ENCODE measurements at regions not wholly inside any gene's neighbourhood (a gene's known extent, or its start where the extent isn't known, plus 50 kb on each side); places are given as distances from the start of the nearest gene placed in this dataset.

- no peak for DNase-seq (ENCODE audit: low read depth)
Observed at GRCh38 chr3:117404141-117404540, 694.6 kb downstream of the TUSC7 start.

GRCh38 chr3:117404730-117405129 is 695.2 kb downstream of the TUSC7 start:
- no peak for DNase-seq (ENCODE audit: low read depth)

GRCh38 chr3:117405359-117405758 is 695.8 kb downstream of the TUSC7 start:
- no peak for DNase-seq (ENCODE audit: low read depth)

GRCh38 chr3:117407317-117407716 is 697.7 kb downstream of the TUSC7 start:
- DNase-seq (ENCODE audit: low read depth): no peak

GRCh38 chr3:117408811-117409210 is 699.2 kb downstream of the TUSC7 start:
- no peak for DNase-seq (ENCODE audit: low read depth)

GRCh38 chr3:117409256-117409655 is 699.7 kb downstream of the TUSC7 start:
- DNase-seq (ENCODE audit: low read depth): no peak

- no peak for DNase-seq (ENCODE audit: low read depth)
Observed at GRCh38 chr3:117409701-117410459, 700.3 kb downstream of the TUSC7 start.

- no peak for DNase-seq (ENCODE audit: low read depth)
Observed at GRCh38 chr3:117411971-117412370, 702.4 kb downstream of the TUSC7 start.

GRCh38 chr3:117417411-117417810 is 707.8 kb downstream of the TUSC7 start:
- no peak for DNase-seq (ENCODE audit: low read depth)

GRCh38 chr3:117427081-117427480 is 717.5 kb downstream of the TUSC7 start:
- DNase-seq (ENCODE audit: low read depth): no peak

- no peak for DNase-seq (ENCODE audit: low read depth)
Observed at GRCh38 chr3:117433427-117433826, 723.8 kb downstream of the TUSC7 start.

- no peak for DNase-seq (ENCODE audit: low read depth)
Observed at GRCh38 chr3:117434661-117435412, 725.3 kb downstream of the TUSC7 start.

- no peak for DNase-seq (ENCODE audit: low read depth)
Observed at GRCh38 chr3:117435506-117435905, 725.9 kb downstream of the TUSC7 start.

- DNase-seq (ENCODE audit: low read depth): no peak
Observed at GRCh38 chr3:117439812-117440211, 730.2 kb downstream of the TUSC7 start.

GRCh38 chr3:117441851-117442250 is 732.3 kb downstream of the TUSC7 start:
- DNase-seq (ENCODE audit: low read depth): no peak

- DNase-seq (ENCODE audit: low read depth): no peak
Observed at GRCh38 chr3:117442566-117442965, 733.0 kb downstream of the TUSC7 start.

- no peak for DNase-seq (ENCODE audit: low read depth)
Observed at GRCh38 chr3:117443014-117443413, 733.4 kb downstream of the TUSC7 start.

GRCh38 chr3:117444175-117444574 is 734.6 kb downstream of the TUSC7 start:
- DNase-seq (ENCODE audit: low read depth): no peak

GRCh38 chr3:117447419-117447818 is 737.8 kb downstream of the TUSC7 start:
- no peak for DNase-seq (ENCODE audit: low read depth)

- no peak for DNase-seq (ENCODE audit: low read depth)
Observed at GRCh38 chr3:117450026-117450425, 740.4 kb downstream of the TUSC7 start.

GRCh38 chr3:117454254-117454653 is 744.7 kb downstream of the TUSC7 start:
- no peak for DNase-seq (ENCODE audit: low read depth)

GRCh38 chr3:117454908-117455307 is 745.3 kb downstream of the TUSC7 start:
- no peak for DNase-seq (ENCODE audit: low read depth)

- DNase-seq (ENCODE audit: low read depth): no peak
Observed at GRCh38 chr3:117455782-117456181, 746.2 kb downstream of the TUSC7 start.

Data from stimulated activated CD8-positive, alpha-beta memory T cell treated with anti-CD3 and anti-CD28 coated beads, Interleukin-12 subunit alpha, Interleukin-12 subunit beta, amount 100 ng/mL, for 1 hour (primary cell).